Activated T-cell treated with anti-CD3 and anti-CD28 coated beads, Interleukin-2, amount 50 U/mL, for 48 hours (primary cell): ENCODE measurements at regions not wholly inside any gene's neighbourhood (a gene's known extent, or its start where the extent isn't known, plus 50 kb on each side); places are given as distances from the start of the nearest gene placed in this dataset.

Experiments used
- DNase-seq, 2 experiments: peaks; one replicate each; pipeline ENCODE4 v3.0.0-alpha.2; 2020

- no peak for DNase-seq
Measured at GRCh38 chr6:1144842-1145767, 166.8 kb upstream of the FOXQ1 start.

GRCh38 chr6:1143655-1144054 is 168.2 kb upstream of the FOXQ1 start:
- DNase-seq: no peak

- DNase-seq: no peak
Measured at GRCh38 chr6:1139155-1139890, 172.6 kb upstream of the FOXQ1 start.

- DNase-seq: no peak
Measured at GRCh38 chr6:1137849-1138248, 174.0 kb upstream of the FOXQ1 start.

- DNase-seq: no peak
Measured at GRCh38 chr6:1136827-1137226, 175.1 kb upstream of the FOXQ1 start.

- DNase-seq: no peak
Measured at GRCh38 chr6:1136415-1136774, 175.5 kb upstream of the FOXQ1 start.

GRCh38 chr6:1135726-1136414 is 176.0 kb upstream of the FOXQ1 start:
- no peak for DNase-seq

- no peak for DNase-seq
Measured at GRCh38 chr6:1131285-1132079, 180.4 kb upstream of the FOXQ1 start.

- no peak for DNase-seq
Measured at GRCh38 chr6:1130709-1131108, 181.2 kb upstream of the FOXQ1 start.

- DNase-seq: no peak
Measured at GRCh38 chr6:1129131-1129530, 182.8 kb upstream of the FOXQ1 start.

GRCh38 chr6:1127597-1128288 is 184.2 kb upstream of the FOXQ1 start:
- DNase-seq: no peak

GRCh38 chr6:1127129-1127528 is 184.8 kb upstream of the FOXQ1 start:
- DNase-seq: no peak

GRCh38 chr6:1126036-1126435 is 185.9 kb upstream of the FOXQ1 start:
- no peak for DNase-seq

GRCh38 chr6:1125297-1125696 is 186.6 kb upstream of the FOXQ1 start:
- no peak for DNase-seq

GRCh38 chr6:1124885-1125284 is 187.0 kb upstream of the FOXQ1 start:
- no peak for DNase-seq

- no peak for DNase-seq
Measured at GRCh38 chr6:1123386-1124375, 188.2 kb upstream of the FOXQ1 start.

- DNase-seq: no peak
Measured at GRCh38 chr6:1122083-1122482, 189.8 kb upstream of the FOXQ1 start.

GRCh38 chr6:1118287-1118647 is 193.6 kb upstream of the FOXQ1 start:
- DNase-seq: no peak

GRCh38 chr6:1117530-1118286 is 194.2 kb upstream of the FOXQ1 start:
- DNase-seq: no peak

GRCh38 chr6:1116149-1116548 is 195.7 kb upstream of the FOXQ1 start:
- no peak for DNase-seq
